ENCODE measurements at regions not wholly inside any gene's neighbourhood (a gene's known extent, or its start where the extent isn't known, plus 50 kb on each side); places are given as distances from the start of the nearest gene placed in this dataset.

GRCh38 chr2:172333235-172333977 lies 94.0 kb upstream of the ITGA6 start:
- no peak for DNase-seq

- DNase-seq = no peak
These were observed 93.4 kb upstream of the ITGA6 start for GRCh38 chr2:172333978-172334330.

GRCh38 chr2:172334988-172335387 lies 92.4 kb upstream of the ITGA6 start:
- DNase-seq = no peak

DNA sequence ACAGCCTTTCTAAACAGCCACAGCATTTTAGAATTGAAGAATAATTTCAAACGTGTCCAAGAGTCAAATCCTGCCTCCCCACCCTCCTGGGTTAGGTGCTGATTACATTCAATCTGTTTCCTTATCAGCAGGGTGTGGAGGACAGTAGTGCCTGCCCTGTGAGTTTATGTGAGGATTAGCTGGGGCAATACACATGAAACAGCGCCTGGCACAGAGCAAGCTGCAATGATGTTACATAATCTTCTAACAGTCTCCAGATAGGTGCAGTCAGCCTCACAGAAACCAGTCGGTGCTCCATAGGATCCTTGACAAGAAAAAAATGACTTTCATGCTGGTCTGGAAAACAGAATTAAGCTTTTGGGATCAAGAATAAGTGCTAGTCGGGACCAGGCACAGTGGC lies 91.7 kb upstream of the ITGA6 start:
- no peak for DNase-seq

DNA sequence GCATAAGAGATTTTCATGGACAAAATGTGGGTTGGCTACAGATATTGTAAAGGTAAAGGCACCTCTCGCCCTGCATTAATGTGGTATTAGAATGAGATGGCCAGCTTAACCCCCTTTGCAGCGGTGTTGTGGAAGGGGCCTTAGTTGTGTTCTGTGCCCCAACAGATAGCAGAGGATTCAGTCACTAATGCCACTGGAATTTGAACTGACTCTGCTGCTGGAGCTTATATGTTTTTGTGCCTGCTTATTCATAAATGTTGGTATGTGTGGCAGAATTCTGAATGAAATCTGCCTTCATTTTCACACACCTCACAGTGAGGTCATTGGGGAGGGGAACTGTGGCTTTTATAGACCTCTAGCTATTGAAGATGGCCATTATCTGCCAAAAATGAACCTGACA lies 90.7 kb upstream of the ITGA6 start:
- DNase-seq = no peak

DNA sequence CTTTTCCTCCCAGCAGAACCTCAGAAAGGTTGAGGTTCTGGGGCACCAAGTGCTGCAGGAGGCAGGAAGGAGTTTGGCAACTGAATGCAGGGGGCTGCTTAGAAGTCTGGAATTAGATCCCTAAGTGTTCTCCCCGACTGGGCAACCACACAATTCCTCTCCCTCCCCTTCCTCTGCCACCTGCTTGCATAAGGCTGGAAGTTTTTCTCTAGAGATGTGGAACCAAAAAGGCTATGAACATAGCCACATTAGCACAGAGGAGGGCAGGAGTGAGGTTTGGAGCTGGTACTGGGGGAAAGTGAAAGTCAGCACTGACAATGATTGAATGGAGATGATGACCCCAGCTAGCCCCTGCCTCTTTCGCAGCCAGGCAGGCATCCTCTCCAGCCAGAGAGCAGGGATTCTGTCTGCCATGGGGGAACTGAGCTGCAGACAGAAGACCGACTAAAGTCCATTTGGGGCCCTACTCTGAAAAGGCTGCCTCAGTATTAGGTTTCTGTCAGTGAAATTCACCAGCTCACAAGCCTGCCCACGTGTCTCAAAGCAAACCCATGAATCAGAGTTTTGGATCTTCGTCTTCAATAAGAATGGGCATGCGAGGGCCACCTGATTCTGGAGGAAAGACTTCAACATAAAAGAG lies 87.9 kb upstream of the ITGA6 start:
- peak in 1 of 2 donors; percentile 15 for DNase-seq

- peak in 1 of 2 donors; percentile 1 for DNase-seq
These were observed 87.0 kb upstream of the ITGA6 start for GRCh38 chr2:172340394-172340793.

GRCh38 chr2:172342078-172342477 lies 85.3 kb upstream of the ITGA6 start:
- DNase-seq = no peak

GRCh38 chr2:172342611-172343010 lies 84.8 kb upstream of the ITGA6 start:
- no peak for DNase-seq

GRCh38 chr2:172344159-172344558 lies 83.2 kb upstream of the ITGA6 start:
- no peak for DNase-seq

DNA sequence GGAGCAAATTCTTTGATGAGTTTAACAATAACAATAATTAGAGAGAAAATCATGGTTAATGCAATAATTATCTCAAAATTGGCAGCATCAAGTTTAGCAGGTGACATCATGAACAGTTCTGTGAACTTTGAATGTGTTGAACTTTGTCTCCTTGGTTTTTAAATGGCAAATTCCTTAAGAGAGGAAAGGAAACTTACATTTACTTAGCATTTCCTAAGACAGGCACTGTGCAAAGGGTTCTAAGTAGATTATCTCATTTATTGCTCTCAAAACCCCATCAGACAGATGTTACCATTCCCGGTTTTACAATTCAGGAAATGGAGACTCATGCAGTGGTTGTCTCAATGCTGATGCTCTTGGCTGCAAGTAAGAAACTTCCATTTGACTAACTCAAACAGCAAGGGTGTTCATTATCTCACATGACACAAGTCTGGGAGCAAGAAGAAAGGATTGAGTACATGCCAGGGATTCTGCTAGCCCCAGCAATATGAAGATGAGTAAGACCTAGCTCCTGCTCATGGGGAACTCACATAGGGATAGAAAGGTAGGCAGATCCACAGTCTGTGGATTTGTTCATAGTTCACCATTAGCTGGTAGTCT lies 81.3 kb upstream of the ITGA6 start:
- DNase-seq = no peak

GRCh38 chr2:172348555-172349288 lies 78.7 kb upstream of the ITGA6 start:
- DNase-seq = no peak

- no peak for DNase-seq
These were observed 76.4 kb upstream of the ITGA6 start for GRCh38 chr2:172350839-172351479.

DNA sequence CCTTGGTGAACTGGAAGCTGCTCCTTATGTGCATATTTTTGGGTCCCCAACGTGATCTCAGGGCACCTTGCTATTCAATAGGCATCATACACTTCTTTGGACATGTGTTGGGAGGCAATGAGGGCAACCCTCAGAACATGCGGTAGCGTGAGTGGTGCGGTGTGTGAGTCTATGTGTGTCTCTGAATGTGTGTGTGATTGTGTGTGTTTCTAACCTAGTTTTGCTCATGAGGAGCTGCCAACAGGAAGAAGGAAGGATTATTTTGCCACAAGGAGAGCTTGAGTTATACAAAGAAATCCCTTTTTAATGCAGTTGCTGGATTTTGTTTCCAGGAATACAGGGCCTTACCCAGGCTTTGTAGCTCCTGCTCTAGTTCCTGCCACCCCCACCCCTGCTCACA lies 75.8 kb upstream of the ITGA6 start:
- no peak for DNase-seq

DNA sequence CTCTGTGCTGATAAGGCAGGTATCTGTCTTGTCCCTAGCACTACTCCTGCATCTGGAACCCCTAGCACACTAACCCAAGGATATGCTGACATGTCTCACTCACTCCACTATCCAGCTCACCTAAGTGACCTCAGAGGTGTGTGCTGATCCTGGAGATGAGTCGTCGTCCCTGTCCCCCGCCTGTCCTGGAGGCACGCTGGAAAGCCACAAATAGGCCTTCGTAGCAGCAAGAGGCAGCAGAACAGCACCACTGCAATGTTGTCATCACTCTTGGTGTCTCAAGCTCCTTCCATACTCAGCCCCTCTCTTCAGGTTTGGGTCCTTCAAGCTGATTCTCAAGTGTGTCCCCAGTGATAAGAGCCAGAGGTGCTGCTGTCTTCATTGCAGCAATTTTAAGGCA lies 73.0 kb upstream of the ITGA6 start:
- DNase-seq = no peak

GRCh38 chr2:172357442-172357841 lies 69.9 kb upstream of the ITGA6 start:
- no peak for DNase-seq

GRCh38 chr2:172358691-172359556 lies 68.5 kb upstream of the ITGA6 start:
- DNase-seq = no peak

DNA sequence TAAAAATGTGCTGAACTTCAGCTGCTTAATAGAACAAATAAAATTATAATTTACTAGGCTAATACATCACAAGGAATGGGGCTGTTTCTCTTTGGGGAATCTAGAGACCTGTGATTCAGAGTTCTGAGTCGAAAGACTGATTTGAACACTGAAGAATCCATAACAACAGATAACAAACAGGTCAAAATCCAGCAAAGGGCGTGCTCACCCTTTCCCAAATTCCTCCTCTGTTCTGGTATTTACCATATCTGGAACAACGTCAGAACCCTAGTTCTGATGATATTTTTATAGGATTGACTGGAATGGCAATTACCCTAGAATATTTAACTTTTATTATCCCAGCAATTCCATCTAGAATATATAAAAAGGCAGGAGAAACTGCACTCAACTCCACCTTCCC lies 66.0 kb upstream of the ITGA6 start:
- DNase-seq = no peak

- no peak for DNase-seq
These were observed 65.5 kb upstream of the ITGA6 start for GRCh38 chr2:172361840-172362239.

DNA sequence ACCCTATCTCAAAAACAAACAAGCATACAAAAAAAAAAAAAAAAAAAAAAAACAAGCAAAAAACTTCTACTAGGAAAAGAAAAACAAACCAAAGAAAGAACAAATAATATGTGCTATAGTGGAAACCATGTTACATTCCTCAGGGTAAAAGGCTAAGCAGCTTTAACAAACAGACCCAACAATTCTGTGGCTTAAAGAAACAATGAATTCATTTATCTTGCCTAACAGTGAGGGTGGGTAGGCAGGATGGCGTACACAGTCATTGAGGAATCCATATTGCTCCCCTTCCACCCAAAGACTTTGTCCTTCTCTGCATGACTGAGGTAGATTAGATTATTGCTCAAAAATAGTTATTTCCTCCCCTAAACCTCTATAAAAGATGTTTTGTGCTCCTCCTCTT lies 63.1 kb upstream of the ITGA6 start:
- DNase-seq = no peak

- no peak for DNase-seq
These were observed 60.7 kb upstream of the ITGA6 start for GRCh38 chr2:172366596-172367150.

Data from CD4-positive, alpha-beta T cell treated with Interleukin-4 for 1 hour (primary cell).